ENCODE measurements at regions not wholly inside any gene's neighbourhood (a gene's known extent, or its start where the extent isn't known, plus 50 kb on each side); places are given as distances from the start of the nearest gene placed in this dataset.

DNA sequence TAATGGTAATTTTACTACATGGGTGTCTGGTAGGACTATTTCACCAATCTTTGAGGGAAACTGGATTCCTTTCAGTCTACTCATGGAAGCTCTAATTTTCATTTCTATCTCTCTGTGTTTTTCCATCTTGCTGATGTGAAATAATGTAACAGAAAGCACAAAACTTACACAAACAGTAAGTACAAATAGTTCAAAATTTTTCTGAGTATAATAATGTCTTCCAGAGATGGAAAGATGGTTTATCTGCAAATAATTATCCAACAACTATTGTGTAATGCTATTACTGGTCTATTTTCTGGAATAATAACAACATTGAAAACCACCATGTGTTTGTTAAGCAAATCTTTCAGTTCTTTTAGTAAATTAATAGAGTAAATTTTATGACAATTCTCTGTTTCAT is 565.8 kb upstream of the MGMT start:
- Histone ChIP-seq H3K9ac (no peak overlapping the region), H3K27me3 (ENCODE audit: control insufficient read depth, insufficient read depth, low read length) (no peaks in the 10 kb centered on the region), H3K4me1 (no peaks in the 10 kb centered on the region), H3K36me3 (ENCODE audit: control insufficient read depth, insufficient read depth, low read length) (no peaks in the 10 kb centered on the region), H3K27ac (no peak overlapping the region), H2AFZ (no peak overlapping the region), H3K9me3 (ENCODE audit: control insufficient read depth, low read length) (no peaks in the 10 kb centered on the region), H3K79me2 (no peaks in the 10 kb centered on the region), H3K4me2 (ENCODE audit: low read length) (no peak overlapping the region), H3K4me3 (ENCODE audit: low read depth, low read length) (no peak overlapping the region)
- TF ChIP-seq, protein P1, sequence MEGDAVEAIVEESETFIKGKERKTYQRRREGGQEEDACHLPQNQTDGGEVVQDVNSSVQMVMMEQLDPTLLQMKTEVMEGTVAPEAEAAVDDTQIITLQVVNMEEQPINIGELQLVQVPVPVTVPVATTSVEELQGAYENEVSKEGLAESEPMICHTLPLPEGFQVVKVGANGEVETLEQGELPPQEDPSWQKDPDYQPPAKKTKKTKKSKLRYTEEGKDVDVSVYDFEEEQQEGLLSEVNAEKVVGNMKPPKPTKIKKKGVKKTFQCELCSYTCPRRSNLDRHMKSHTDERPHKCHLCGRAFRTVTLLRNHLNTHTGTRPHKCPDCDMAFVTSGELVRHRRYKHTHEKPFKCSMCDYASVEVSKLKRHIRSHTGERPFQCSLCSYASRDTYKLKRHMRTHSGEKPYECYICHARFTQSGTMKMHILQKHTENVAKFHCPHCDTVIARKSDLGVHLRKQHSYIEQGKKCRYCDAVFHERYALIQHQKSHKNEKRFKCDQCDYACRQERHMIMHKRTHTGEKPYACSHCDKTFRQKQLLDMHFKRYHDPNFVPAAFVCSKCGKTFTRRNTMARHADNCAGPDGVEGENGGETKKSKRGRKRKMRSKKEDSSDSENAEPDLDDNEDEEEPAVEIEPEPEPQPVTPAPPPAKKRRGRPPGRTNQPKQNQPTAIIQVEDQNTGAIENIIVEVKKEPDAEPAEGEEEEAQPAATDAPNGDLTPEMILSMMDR (IDR thresholded peaks at IDR 0.05) = no peak

DNA sequence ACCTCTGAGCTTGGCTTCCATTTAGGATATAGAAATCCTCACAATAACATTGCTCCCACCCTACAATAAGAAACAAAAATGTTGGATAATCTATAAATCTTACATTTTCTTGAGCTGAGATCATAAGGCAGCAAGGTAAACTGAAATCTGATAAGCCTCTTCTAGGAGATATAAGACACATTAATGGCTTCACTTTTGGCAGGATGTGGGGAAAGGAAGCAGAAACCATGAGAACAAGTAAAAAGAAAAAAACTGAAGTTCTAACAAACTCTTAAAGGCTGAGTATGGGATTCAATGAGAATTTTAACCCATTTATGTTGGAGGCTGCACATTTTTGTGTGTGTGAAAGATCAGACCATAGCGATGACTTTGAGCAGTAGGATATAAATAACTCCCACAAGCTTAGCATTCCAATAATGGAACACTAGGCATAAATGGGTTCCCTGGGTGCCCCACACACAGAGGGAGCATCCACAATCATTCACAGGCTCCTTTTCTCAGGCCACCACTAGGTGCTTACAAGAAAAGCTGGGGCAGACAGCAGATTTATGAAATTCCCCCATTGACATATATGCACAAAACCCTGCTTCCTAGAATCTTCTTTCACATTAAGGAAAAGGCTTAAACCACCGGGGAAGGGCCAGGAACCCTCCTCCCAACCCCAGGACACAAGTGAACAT is 564.9 kb upstream of the MGMT start:
- no peaks in the 10 kb centered on the region for H3K9me3 ChIP-seq (ENCODE audit: control insufficient read depth, low read length)
- H3K27me3 ChIP-seq (ENCODE audit: control insufficient read depth, insufficient read depth, low read length) = no peaks in the 10 kb centered on the region
- H3K79me2 ChIP-seq = no peaks in the 10 kb centered on the region
- H3K9ac ChIP-seq = no peak overlapping the region
- no peak overlapping the region for H3K4me3 ChIP-seq (ENCODE audit: low read depth, low read length)
- no peak overlapping the region for H3K4me2 ChIP-seq (ENCODE audit: low read length)
- no peaks in the 10 kb centered on the region for H3K4me1 ChIP-seq
- TF ChIP-seq, protein P1 (IDR thresholded peaks at IDR 0.05) = no peak
- H2AFZ ChIP-seq = no peak overlapping the region
- H3K36me3 ChIP-seq (ENCODE audit: control insufficient read depth, insufficient read depth, low read length) = no peaks in the 10 kb centered on the region
- no peak overlapping the region for H3K27ac ChIP-seq

DNA sequence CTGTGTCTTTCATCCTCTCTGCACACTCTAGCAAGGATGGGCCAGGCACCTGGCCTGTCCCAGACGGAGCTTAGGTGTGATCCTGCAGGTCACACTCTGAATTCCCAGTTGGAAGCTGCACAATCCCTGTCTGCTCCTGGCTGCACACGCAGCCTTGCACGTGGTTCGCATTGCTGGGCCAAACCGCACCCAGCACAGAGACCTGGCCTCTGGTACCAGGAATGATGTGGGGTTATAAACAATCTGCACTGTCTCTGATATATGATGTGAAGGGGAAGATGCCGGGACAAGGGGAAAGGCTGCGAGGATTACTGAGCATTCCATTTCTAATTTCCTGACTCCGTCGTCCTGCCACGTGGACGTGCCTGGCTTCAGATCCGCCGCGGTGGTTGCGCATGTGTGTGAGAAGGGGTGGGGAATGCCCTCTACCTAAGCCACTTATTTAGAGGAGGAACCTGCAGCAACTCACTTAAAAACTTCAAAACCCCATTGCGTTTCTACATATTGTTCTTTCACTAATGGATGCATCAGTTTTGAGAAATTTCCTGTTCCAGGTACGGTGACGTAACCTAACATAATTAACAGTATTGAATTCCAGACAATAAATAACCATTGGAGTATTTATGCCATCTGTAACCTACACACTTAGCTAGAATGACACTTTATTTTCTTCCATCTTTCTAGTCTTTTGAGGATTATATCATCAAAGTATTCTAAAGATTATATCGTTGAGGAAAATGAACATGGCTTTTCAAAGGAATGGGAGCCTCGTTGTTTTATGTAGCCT is 559.7 kb upstream of the MGMT start:
- H3K9ac ChIP-seq = no peak overlapping the region
- H3K36me3 ChIP-seq (ENCODE audit: control insufficient read depth, insufficient read depth, low read length) = no peaks in the 10 kb centered on the region
- H3K27ac ChIP-seq = no peak overlapping the region
- H2AFZ ChIP-seq = no peak overlapping the region
- H3K9me3 ChIP-seq (ENCODE audit: control insufficient read depth, low read length) = no peaks in the 10 kb centered on the region
- no peak overlapping the region for H3K4me3 ChIP-seq (ENCODE audit: low read depth, low read length)
- TF ChIP-seq, protein P1 (IDR thresholded peaks at IDR 0.05) = no peak
- H3K4me1 ChIP-seq = no peaks in the 10 kb centered on the region
- no peaks in the 10 kb centered on the region for H3K79me2 ChIP-seq
- no peak overlapping the region for H3K4me2 ChIP-seq (ENCODE audit: low read length)
- no peaks in the 10 kb centered on the region for H3K27me3 ChIP-seq (ENCODE audit: control insufficient read depth, insufficient read depth, low read length)

DNA sequence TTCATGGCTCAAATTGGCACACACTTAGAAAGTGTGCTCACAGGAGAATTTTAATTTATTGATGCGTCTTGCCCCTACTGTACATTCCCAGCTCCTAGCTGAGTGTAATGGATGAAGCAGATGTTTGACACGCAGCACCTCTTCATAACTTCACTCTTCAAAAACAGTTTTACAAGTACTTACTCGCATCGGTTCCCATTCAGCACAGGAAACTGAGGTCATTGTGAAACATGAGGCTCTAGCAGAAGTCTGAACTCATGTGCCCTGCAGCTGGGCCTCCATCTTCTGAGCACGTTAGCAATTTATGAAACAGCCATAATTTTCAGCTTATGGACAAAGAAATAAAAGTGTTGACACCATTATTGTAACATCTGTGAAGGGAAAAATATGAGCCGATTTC is 558.9 kb upstream of the MGMT start:
- Histone ChIP-seq H3K79me2 (no peaks in the 10 kb centered on the region), H3K27me3 (ENCODE audit: control insufficient read depth, insufficient read depth, low read length) (no peaks in the 10 kb centered on the region), H3K4me3 (ENCODE audit: low read depth, low read length) (no peak overlapping the region), H3K4me2 (ENCODE audit: low read length) (no peak overlapping the region), H3K27ac (no peak overlapping the region), H3K4me1 (no peaks in the 10 kb centered on the region), H3K9ac (no peak overlapping the region), H3K9me3 (ENCODE audit: control insufficient read depth, low read length) (no peaks in the 10 kb centered on the region), H3K36me3 (ENCODE audit: control insufficient read depth, insufficient read depth, low read length) (no peaks in the 10 kb centered on the region), H2AFZ (no peak overlapping the region)
- TF ChIP-seq, protein P1 (IDR thresholded peaks at IDR 0.05) = no peak

Data from parathyroid adenoma (tissue), 2 donors.